PC-3 (cell line): ENCODE measurements at regions not wholly inside any gene's neighbourhood (a gene's known extent, or its start where the extent isn't known, plus 50 kb on each side); places are given as distances from the start of the nearest gene placed in this dataset.

Source experiments
- ATAC-seq: fragments of 200-7000 bp; cut with Tn5 transposase; 2 replicates; pipeline ENCODE4 v1.9.1; 2020; ENCODE audit warnings: mild to moderate bottlenecking, moderate library complexity
- BruUV-seq: library from RNA; stranded (reverse); fragments of 400-500 nt; replicated peaks from 2 replicates; lab custom pipeline; 2021; lab: Mats Ljungman, UMichigan
- CTCF ChIA-PET: fragments of 300-600 bp; sonication (Branson Sonifier 250); formaldehyde crosslinking; loops from one replicate; lab custom pipeline; 2022; ENCODE audit warnings: antibody characterized with exemption; lab: Charles Lee
- POLR2A ChIA-PET: fragments of 300-600 bp; sonication (Branson Sonifier 250); formaldehyde crosslinking; loops from one replicate; lab custom pipeline; 2022; ENCODE audit warnings: antibody characterized with exemption; ENCODE audit not compliant: unreplicated experiment; lab: Charles Lee
- DNase-seq: peaks from one replicate; pipeline ENCODE4 v3.0.0-alpha.2; 2015
- H2AFZ ChIP-seq: fragments of 300-600 bp; sonication (generic); 2 replicates; pipeline ENCODE4 v1.6.0; 2016; ENCODE audit warnings: antibody characterized with exemption, low read length
- H3F3A ChIP-seq: fragments of 300-600 bp; sonication (generic); one replicate; pipeline ENCODE4 v1.6.0; 2017; ENCODE audit warnings: antibody characterized with exemption, low read length, control low read depth, mild to moderate bottlenecking; ENCODE audit not compliant: unreplicated experiment
- H3K27ac ChIP-seq: fragments of 300-600 bp; sonication (generic); 2 replicates; pipeline ENCODE4 v1.5.1; 2016; ENCODE audit warnings: mild to moderate bottlenecking, low read length
- H3K27me3 ChIP-seq: fragments of 300-600 bp; sonication (generic); 2 replicates; pipeline ENCODE4 v1.6.1; 2016; ENCODE audit warnings: low read length, mixed read lengths
- H3K36me3 ChIP-seq: fragments of 300-600 bp; sonication (generic); 2 replicates; pipeline ENCODE4 v1.6.1; 2016; ENCODE audit warnings: low read depth, mixed run types, low read length, mixed read lengths
- H3K4me1 ChIP-seq: fragments of 300-600 bp; sonication (generic); 2 replicates; pipeline ENCODE4 v1.5.1; 2016; ENCODE audit warnings: low read length; ENCODE audit not compliant: insufficient read depth
- H3K4me2 ChIP-seq: fragments of 300-600 bp; sonication (generic); 2 replicates; pipeline ENCODE4 v1.6.0; 2016; ENCODE audit warnings: low read length
- H3K4me3 ChIP-seq: fragments of 300-600 bp; sonication (generic); 2 replicates; pipeline ENCODE4 v1.5.1; 2016; ENCODE audit warnings: mild to moderate bottlenecking, low read length, mixed read lengths
- H3K79me2 ChIP-seq: fragments of 300-600 bp; sonication (generic); 2 replicates; pipeline ENCODE4 v1.6.1; 2017; ENCODE audit warnings: low read length, mixed read lengths
- H3K9ac ChIP-seq: fragments of 300-600 bp; sonication (generic); 2 replicates; pipeline ENCODE4 v1.6.0; 2016; ENCODE audit warnings: mild to moderate bottlenecking, low read length
- H3K9me2 ChIP-seq: fragments of 300-600 bp; sonication (generic); replicated peaks from 2 replicates; pipeline ENCODE4 v1.6.1; 2016; ENCODE audit warnings: mixed run types, low read length, mixed read lengths
- H3K9me3 ChIP-seq: fragments of 300-600 bp; sonication (generic); 2 replicates; pipeline ENCODE4 v1.6.1; 2016; ENCODE audit warnings: low read length, mixed read lengths
- H4K20me1 ChIP-seq: fragments of 300-600 bp; sonication (generic); 2 replicates; pipeline ENCODE4 v1.6.1; 2016; ENCODE audit warnings: low read length, mixed read lengths
- CTCF ChIP-seq: fragments of 300-600 bp; sonication (generic); conservative IDR thresholded peaks from 2 replicates; pipeline ENCODE4 v1.5.1; 2017; ENCODE audit warnings: antibody characterized with exemption, low read depth, mild to moderate bottlenecking, low read length
- EZH2 ChIP-seq: fragments of 300-600 bp; sonication (generic); IDR thresholded peaks from one replicate; pipeline ENCODE4 v1.6.1; 2017; ENCODE audit warnings: antibody characterized with exemption, mild to moderate bottlenecking, low read length; ENCODE audit not compliant: unreplicated experiment
- EZH2phosphoT487 ChIP-seq: fragments of 300-600 bp; sonication (generic); IDR thresholded peaks from 2 replicates; pipeline ENCODE4 v1.6.1; 2018; ENCODE audit warnings: mild to moderate bottlenecking, antibody characterized with exemption, low read length, borderline replicate concordance
- intact Hi-C: fragments of 100-400 bp; cut with micrococcal nuclease; formaldehyde crosslinking; loops from 2 replicates; pipeline ENCODE4 v1.9.0; 2023

DNA sequence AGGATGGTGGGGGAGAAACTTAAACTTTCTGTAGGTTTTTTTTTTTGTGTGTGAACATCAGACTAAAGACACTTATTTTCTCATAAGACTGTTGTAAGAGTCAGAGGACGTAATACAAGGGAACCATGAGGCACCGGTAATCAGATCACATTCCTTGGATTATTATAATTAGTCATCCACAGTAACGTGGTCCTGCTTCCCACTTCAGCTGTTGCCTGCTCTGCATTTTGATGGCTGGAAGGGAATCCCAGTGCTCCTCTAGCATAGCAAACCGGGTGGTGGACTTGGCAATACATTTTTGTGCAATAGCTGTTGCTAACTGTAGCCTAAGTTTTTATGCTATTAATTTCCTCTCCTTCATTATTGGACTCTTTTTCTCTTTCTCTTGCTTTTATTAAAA is 294.8 kb downstream of the NR2F2 start:
- BruUV-seq, result no TSS peak
- ATAC-seq (no peak), DNase-seq (no peak)
- Histone ChIP-seq H3K9me2 (no peaks in the 10 kb centered on the region), H2AFZ (no peak overlapping the region), H4K20me1 (no peaks in the 10 kb centered on the region), H3K9ac (no peak overlapping the region), H3K36me3 (no peaks in the 10 kb centered on the region), H3K9me3 (no peaks in the 10 kb centered on the region), H3K27me3 (peaks cover 52% of the 10 kb centered on the region), H3K4me3 (no peak overlapping the region), H3K79me2 (no peaks in the 10 kb centered on the region), H3F3A (no peaks in the 10 kb centered on the region), H3K4me2 (no peak overlapping the region), H3K4me1 (no peaks in the 10 kb centered on the region), H3K27ac (no peak overlapping the region)
- TF ChIP-seq EZH2phosphoT487, result no peak
- intact Hi-C loops, result no loop called here
- CTCF ChIA-PET, result no interaction called here
- POLR2A ChIA-PET, result no interaction called here

GRCh38 chr15:96627031-96627568 is 296.6 kb downstream of the NR2F2 start:
- peaks cover 64% of the 10 kb centered on the region for H3K27me3 ChIP-seq
- ATAC-seq, result no peak
- no peak overlapping the region for H3K4me2 ChIP-seq
- ChIA-PET CTCF (no interaction called here), POLR2A (no interaction called here)
- H3K79me2 ChIP-seq, result no peaks in the 10 kb centered on the region
- H3K9ac ChIP-seq, result no peak overlapping the region
- DNase-seq, result no peak
- H3K4me3 ChIP-seq, result no peak overlapping the region
- no peaks in the 10 kb centered on the region for H4K20me1 ChIP-seq
- no peaks in the 10 kb centered on the region for H3F3A ChIP-seq
- H3K36me3 ChIP-seq, result no peaks in the 10 kb centered on the region
- no peak for TF ChIP-seq EZH2phosphoT487
- no peak for TF ChIP-seq CTCF
- TF ChIP-seq EZH2, result no peak
- H3K4me1 ChIP-seq, result no peaks in the 10 kb centered on the region
- H3K9me2 ChIP-seq, result no peaks in the 10 kb centered on the region
- no peak overlapping the region for H2AFZ ChIP-seq
- intact Hi-C loops, result no loop called here
- H3K9me3 ChIP-seq, result no peaks in the 10 kb centered on the region
- no TSS peak for BruUV-seq
- no peak overlapping the region for H3K27ac ChIP-seq

DNA sequence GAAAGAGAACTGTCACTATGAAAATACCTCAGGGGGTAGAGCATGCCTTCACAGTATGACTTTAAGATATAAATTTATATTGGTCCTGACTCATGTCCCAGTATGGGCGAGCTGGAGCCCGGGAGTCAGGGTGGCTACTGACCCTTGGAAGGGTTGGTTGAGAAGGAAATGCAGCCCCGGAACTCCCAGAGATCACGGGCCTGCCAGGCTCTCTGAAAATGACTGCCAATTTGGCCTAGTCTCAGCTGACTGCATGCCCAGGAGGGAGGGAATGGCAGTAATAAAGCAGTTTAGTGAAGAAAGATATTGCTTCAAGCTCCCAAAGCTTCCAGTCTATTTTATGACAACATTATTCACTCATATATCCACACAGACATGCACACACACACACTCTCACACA is 299.0 kb downstream of the NR2F2 start:
- H3K36me3 ChIP-seq, result no peaks in the 10 kb centered on the region
- BruUV-seq, result no TSS peak
- ATAC-seq, result no peak
- H3K79me2 ChIP-seq, result no peaks in the 10 kb centered on the region
- H3K27ac ChIP-seq, result no peak overlapping the region
- H3K4me3 ChIP-seq, result no peak overlapping the region
- no peak for DNase-seq
- intact Hi-C loops, result no loop called here
- H3K9me3 ChIP-seq, result no peaks in the 10 kb centered on the region
- H3K9me2 ChIP-seq, result no peaks in the 10 kb centered on the region
- TF ChIP-seq CTCF, result no peak
- no peak for TF ChIP-seq EZH2
- TF ChIP-seq EZH2phosphoT487, result no peak
- CTCF ChIA-PET, result no interaction called here
- H3K27me3 ChIP-seq, result peaks cover 62% of the 10 kb centered on the region
- no peak overlapping the region for H3K9ac ChIP-seq
- no peaks in the 10 kb centered on the region for H3F3A ChIP-seq
- POLR2A ChIA-PET, result no interaction called here
- H2AFZ ChIP-seq, result no peak overlapping the region
- H4K20me1 ChIP-seq, result no peaks in the 10 kb centered on the region
- H3K4me1 ChIP-seq, result no peaks in the 10 kb centered on the region
- H3K4me2 ChIP-seq, result no peak overlapping the region
